ENCODE measurements at regions not wholly inside any gene's neighbourhood (a gene's known extent, or its start where the extent isn't known, plus 50 kb on each side); places are given as distances from the start of the nearest gene placed in this dataset.

- DNase-seq (ENCODE audit: low spot score) (no peak), ATAC-seq (ENCODE audit: low FRiP score) (no peak)
- TF ChIP-seq CTCF (IDR thresholded peaks at IDR 0.05) = no peak
These were observed 78.4 kb upstream of the JAG1 start for GRCh38 chr20:10752206-10752605.

GRCh38 chr20:10754824-10755223 lies 81.0 kb upstream of the JAG1 start:
- ATAC-seq (ENCODE audit: low FRiP score) = no peak
- no peak for DNase-seq (ENCODE audit: low spot score)
- no peak for TF ChIP-seq CTCF (IDR thresholded peaks at IDR 0.05)

GRCh38 chr20:10758446-10758845 lies 84.6 kb upstream of the JAG1 start:
- TF ChIP-seq CTCF (IDR thresholded peaks at IDR 0.05) = no peak
- ATAC-seq (ENCODE audit: low FRiP score) (no peak), DNase-seq (ENCODE audit: low spot score) (no peak)

- no peak for DNase-seq (ENCODE audit: low spot score)
- no peak for TF ChIP-seq CTCF (IDR thresholded peaks at IDR 0.05)
- no peak for ATAC-seq (ENCODE audit: low FRiP score)
These were observed 87.4 kb upstream of the JAG1 start for GRCh38 chr20:10761232-10761631.

- no peak for ATAC-seq (ENCODE audit: low FRiP score)
These were observed 88.0 kb upstream of the JAG1 start for GRCh38 chr20:10761786-10762185.

GRCh38 chr20:10762216-10762615 lies 88.4 kb upstream of the JAG1 start:
- no peak for ATAC-seq (ENCODE audit: low FRiP score)
- DNase-seq (ENCODE audit: low spot score) = no peak
- TF ChIP-seq CTCF (IDR thresholded peaks at IDR 0.05) = no peak

More at GRCh38 chr20:10761786-10762185, 88.0 kb upstream of the JAG1 start:
- DNase-seq (ENCODE audit: low spot score) = no peak
- no peak for TF ChIP-seq CTCF (IDR thresholded peaks at IDR 0.05)

- ATAC-seq (ENCODE audit: low FRiP score) = no peak
- no peak for TF ChIP-seq CTCF (IDR thresholded peaks at IDR 0.05)
- no peak for DNase-seq (ENCODE audit: low spot score)
These were observed 89.3 kb upstream of the JAG1 start for GRCh38 chr20:10763112-10763511.

All from omental fat pad (tissue), 3 donors.